Epithelial cell of proximal tubule (primary cell): ENCODE measurements at regions not wholly inside any gene's neighbourhood (a gene's known extent, or its start where the extent isn't known, plus 50 kb on each side); places are given as distances from the start of the nearest gene placed in this dataset.

Source experiments
- DNase-seq: peaks from one replicate; pipeline ENCODE4 v3.0.0-alpha.2; 2011; ENCODE audit warnings: low read depth
- H3K4me3 ChIP-seq: 2 replicates; pipeline ENCODE4 v1.5.1; 2011; ENCODE audit warnings: low read depth, mild to moderate bottlenecking, low read length
- TF ChIP-seq, protein P1 (sequence below): conservative IDR thresholded peaks from 2 replicates; pipeline ENCODE4 v1.5.1; 2012; ENCODE audit warnings: low read depth, mild to moderate bottlenecking, low read length

DNA sequence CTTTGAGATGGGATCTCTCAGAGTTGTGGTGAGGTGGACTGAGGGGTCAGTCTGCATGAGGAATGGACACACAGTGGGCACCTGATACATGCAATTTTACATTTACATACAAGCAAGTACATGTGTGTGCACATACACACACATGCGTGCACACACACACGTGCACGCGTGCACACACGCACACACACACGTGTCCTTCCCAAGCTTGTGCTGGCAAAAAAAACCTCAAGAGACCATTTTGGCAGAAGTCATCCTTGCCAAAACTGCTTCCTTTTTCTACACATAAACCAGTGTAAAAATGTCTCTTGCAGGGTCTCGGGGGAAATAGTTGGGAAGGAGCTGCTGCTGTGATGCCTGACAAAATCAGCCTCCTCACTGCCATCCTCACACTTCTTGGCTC, 279.5 kb upstream of the POU3F3 start:
- TF ChIP-seq, protein P1, sequence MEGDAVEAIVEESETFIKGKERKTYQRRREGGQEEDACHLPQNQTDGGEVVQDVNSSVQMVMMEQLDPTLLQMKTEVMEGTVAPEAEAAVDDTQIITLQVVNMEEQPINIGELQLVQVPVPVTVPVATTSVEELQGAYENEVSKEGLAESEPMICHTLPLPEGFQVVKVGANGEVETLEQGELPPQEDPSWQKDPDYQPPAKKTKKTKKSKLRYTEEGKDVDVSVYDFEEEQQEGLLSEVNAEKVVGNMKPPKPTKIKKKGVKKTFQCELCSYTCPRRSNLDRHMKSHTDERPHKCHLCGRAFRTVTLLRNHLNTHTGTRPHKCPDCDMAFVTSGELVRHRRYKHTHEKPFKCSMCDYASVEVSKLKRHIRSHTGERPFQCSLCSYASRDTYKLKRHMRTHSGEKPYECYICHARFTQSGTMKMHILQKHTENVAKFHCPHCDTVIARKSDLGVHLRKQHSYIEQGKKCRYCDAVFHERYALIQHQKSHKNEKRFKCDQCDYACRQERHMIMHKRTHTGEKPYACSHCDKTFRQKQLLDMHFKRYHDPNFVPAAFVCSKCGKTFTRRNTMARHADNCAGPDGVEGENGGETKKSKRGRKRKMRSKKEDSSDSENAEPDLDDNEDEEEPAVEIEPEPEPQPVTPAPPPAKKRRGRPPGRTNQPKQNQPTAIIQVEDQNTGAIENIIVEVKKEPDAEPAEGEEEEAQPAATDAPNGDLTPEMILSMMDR = no peak
- H3K4me3 ChIP-seq = no peak overlapping the region
- DNase-seq = no peak

GRCh38 chr2:104577143-104577542, 276.8 kb upstream of the POU3F3 start:
- no peak for DNase-seq
- H3K4me3 ChIP-seq = no peak overlapping the region
- TF ChIP-seq, protein P1 = no peak

DNA sequence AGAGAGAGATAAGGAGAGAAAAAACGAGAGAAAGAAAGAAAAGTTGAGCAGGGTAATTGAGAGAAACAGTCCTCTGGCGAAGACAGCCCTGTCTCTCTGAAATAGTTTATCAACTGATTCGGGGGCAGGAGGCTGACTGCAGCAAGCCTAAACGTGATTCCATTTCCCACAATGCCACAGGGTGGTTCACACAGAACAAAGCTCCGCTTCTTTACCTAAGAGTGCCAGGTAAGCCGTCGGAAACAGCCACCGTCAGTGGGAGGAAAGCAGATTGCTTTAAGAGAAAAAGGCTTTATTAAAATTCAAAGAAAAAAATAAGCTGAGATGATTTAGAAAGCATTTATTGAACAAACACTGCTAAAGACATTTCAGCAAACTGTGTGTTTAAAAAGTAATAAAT, 271.4 kb upstream of the POU3F3 start:
- TF ChIP-seq, protein P1 = no peak
- H3K4me3 ChIP-seq = no peak overlapping the region

DNA sequence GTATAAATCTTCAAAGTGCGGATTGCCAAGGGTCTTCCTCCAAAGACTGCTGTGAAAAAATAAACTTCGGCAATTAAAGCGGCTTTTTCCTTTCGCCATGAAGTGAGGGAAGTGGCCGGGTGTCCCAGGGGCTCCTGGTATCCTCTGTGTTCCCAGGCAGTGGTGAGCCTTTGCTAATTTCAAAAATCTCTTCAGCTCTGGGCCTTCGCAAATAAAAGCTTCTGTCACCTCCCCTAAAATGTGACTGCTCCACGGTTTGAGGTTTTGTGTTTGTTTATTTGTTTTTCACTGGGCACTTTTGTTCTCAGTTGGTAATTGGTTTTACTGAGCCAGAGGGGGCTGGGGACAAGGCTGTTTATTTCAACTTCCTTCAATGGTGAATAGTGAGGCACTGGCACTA, 270.1 kb upstream of the POU3F3 start:
- TF ChIP-seq, protein P1 = no peak
- DNase-seq = no peak
- no peak overlapping the region for H3K4me3 ChIP-seq

More for the DNA sequence above, 271.4 kb upstream of the POU3F3 start:
- no peak for DNase-seq

GRCh38 chr2:104584393-104584792, 269.5 kb upstream of the POU3F3 start:
- no peak overlapping the region for H3K4me3 ChIP-seq
- DNase-seq = no peak
- TF ChIP-seq, protein P1 = no peak

DNA sequence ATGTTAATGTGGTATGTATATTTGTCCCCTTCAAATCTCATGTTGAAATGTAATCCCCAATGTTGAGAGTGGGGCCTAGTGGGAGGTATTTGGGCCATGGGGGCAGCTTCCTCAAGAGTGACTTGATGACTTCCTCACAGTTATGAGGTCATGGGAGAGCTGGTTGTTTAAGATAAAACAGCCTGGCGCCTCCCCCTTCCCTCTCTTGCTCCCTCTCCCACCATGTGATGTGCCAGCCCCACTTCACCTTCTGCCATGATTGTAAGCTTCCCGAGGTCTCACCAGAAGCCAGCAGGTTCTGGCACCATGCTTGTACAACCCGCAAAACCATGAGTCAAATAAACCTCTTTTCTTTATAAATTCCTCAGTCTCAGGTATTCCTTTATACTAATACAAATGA, 258.3 kb upstream of the POU3F3 start:
- TF ChIP-seq, protein P1 = no peak
- DNase-seq = no peak
- no peak overlapping the region for H3K4me3 ChIP-seq

GRCh38 chr2:104597942-104598341, 256.0 kb upstream of the POU3F3 start:
- no peak overlapping the region for H3K4me3 ChIP-seq
- TF ChIP-seq, protein P1 = no peak
- no peak for DNase-seq
